GM12892 (cell line): ENCODE measurements at regions not wholly inside any gene's neighbourhood (a gene's known extent, or its start where the extent isn't known, plus 50 kb on each side); places are given as distances from the start of the nearest gene placed in this dataset.
"Not testable (repeated sequence)": the region's sequence is repeated elsewhere in the genome, so short reads cannot be mapped to it uniquely, and the experiment has no call there.

Source experiments
- DNase-seq: peaks from one replicate; pipeline ENCODE4 v3.0.0; 2011; ENCODE audit not compliant: insufficient read length
- FAIRE-seq: peaks from 2 replicates; lab custom pipeline; 2011; peaks lifted over from hg19 to GRCh38; lab: Jason Lieb, UNC
- POLR2A ChIP-seq: IDR thresholded peaks from 2 replicates; pipeline ENCODE4 v1.6.1; 2011; ENCODE audit warnings: low read depth, low read length, control low read depth
- POLR2AphosphoS5 ChIP-seq: IDR thresholded peaks from 2 replicates; pipeline ENCODE4 v1.6.1; 2011; ENCODE audit warnings: low read depth, low read length, control low read depth
- TAF1 ChIP-seq: IDR thresholded peaks from 2 replicates; pipeline ENCODE4 v1.6.1; 2011; ENCODE audit warnings: low read depth, mild to moderate bottlenecking, control low read depth, low read length, borderline replicate concordance

DNA sequence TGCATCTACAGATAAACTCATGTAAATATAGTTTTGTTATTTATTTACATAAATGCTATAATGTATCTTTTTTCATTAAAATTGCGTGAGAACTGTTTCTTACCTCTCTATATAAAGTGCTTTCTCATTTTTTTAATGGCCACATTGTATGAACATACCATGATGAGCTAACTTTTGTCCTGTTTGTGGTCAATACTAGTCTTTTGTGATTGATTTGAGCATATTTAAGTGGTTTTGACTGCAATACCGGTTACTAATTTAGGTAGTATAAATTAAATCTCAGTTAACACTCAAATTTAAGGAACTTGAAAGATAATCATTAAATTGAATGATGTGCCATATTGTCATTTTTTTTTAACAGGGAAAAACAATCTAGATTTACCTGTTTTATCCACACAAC lies 108.2 kb downstream of the HAUS1 start:
- no peak for TF ChIP-seq TAF1
- no peak for TF ChIP-seq POLR2AphosphoS5
- TF ChIP-seq POLR2A, result no peak
- no peak for DNase-seq
- no peak for FAIRE-seq

DNA sequence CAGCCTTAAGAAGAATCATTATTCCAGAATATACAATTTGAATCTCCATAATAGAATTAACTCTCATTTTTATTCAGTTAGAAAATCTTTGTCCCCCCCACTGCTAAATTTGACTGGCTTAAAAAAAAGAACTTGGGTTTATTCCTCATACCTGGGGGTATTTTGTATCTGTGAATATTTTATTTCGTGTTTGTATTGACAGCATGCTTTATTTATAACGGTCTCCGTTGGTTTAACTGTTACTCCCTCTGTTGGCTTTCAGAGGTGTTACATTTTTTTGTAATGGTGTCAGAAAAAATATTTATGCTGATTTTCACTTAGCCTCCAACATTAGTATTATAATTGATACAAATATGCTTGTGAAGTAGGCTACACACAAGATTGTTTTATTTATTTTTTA lies 109.1 kb downstream of the HAUS1 start:
- TF ChIP-seq TAF1, result no peak
- no peak for TF ChIP-seq POLR2AphosphoS5
- TF ChIP-seq POLR2A, result no peak
- FAIRE-seq, result no peak
- no peak for DNase-seq

DNA sequence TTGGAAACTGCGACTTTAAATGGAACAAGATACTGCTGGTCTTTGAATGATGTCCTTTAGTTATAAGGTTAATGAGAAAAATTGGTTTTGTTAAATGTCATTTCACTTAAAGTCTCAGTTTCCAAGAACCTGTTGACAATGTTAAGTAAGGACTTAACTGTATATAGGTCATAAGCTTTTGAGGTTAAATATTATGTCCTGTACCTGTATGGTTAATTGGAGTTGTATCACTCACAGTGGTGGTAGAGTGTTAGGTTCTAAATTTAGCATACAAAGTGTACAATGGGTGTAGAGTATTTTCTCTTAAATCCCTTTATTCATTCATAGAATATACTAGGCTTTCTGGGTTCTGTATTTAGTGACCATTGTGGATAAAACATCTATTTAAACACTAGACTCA lies 110.2 kb downstream of the HAUS1 start:
- no peak for DNase-seq
- FAIRE-seq, result no peak
- TF ChIP-seq POLR2AphosphoS5 (no peak), POLR2A (no peak), TAF1 (no peak)

DNA sequence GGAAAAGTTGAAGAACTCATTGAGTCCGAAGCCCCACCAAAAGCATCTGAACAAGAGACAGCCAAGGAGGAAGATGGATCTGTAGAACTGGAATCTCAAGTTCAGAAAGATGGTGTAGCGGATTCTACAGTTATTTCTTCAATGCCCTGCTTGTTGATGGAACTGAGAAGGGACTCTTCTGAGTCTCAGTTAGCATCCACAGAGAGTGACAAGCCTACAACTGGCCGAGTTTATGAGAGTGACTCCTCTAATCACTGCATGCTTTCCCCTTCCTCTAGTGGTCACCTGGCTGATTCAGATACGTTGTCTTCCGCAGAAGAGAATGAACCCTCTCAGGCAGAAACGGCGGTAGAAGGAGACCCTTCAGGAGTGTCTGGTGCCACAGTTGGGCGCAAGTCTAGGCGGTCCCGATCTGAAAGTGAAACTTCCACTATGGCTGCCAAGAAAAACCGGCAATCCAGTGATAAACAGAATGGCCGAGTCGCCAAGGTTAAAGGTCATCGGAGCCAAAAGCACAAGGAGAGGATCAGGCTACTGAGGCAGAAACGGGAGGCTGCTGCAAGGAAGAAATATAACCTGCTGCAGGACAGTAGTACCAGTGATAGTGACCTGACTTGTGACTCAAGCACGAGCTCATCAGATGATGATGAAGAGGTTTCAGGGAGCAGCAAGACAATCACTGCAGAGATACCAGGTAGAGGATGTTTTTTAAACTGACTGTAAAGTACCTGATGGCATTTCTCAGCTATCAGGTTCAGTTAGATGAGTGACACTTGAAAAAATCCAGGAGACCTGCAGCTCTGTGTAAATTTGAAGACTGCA lies 111.9 kb downstream of the HAUS1 start:
- DNase-seq (no peak), FAIRE-seq (no peak)
- TF ChIP-seq POLR2AphosphoS5, result no peak

DNA sequence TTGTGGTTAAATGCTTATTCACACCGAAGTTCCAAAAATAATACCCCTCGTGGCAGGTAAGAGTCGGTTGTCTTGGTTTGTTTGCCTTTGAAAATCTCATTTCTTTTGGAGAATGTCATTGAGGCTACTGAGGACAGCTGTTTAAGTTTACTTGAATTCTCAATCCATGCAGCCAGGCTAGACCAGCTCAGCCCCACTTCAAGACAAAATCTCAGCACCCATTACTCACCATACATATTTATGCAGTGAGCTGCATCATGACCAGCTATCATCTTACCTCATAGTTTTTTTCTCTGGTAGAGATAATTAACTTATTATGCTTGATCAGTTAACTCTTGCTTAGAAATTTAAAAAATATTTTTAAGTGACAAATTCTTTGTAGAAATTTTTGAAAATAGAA lies 115.9 kb downstream of the HAUS1 start:
- DNase-seq, result no peak

DNA sequence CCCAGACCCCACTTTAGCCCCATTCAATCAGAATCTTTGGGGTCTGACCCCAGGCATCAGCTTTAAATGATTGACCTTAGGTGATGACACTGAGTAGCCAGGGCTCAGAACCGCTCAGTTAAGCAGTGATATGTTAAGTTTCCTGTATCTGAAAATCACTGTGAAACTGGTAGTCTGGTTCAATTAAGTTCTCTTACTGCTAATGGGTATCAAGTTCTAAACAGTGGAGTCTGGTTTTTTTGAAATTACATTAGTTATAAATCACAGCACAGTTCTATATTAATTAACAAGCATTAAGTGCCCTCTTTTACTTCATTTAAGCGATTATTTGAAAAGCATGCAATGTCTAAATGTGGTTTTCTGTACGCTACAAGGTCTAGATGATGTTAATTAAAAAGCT lies 117.9 kb downstream of the HAUS1 start:
- no peak for DNase-seq
- no peak for FAIRE-seq
- no peak for TF ChIP-seq POLR2A

More for the DNA sequence above, 115.9 kb downstream of the HAUS1 start:
- no peak for TF ChIP-seq POLR2A
- no peak for TF ChIP-seq TAF1
- no peak for TF ChIP-seq POLR2AphosphoS5
- no peak for FAIRE-seq

DNA sequence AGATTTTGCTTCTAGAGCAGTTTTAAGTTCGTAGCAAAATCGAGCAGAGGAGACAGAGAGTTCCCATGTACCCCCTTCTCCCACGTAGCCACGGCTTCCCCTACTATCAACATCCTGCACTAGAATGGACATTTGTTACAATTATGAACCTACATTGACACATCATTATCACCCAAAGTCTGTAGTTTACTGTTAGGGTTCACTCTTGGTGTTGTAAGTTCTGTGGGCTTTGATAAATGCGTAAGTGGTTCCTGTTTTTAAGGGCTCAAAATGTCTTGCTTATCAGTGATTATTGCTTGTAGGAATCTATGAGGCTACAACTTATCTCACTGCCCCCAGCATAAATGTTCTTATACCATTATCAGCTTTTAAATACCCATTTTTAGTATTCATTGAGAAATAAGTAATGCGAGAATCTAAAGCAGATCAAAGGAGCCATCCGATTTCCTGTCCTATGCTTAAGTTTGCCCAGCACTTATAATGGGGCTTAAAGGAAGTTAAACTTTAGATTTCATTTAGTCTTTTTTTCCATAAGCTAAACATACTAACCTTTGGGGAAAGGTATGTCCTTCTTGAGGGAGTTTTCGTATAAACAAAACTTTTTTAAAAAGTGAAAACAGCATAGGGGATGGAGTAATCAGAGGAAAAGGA lies 118.7 kb downstream of the HAUS1 start:
- no peak for FAIRE-seq
- TF ChIP-seq POLR2A (no peak), TAF1 (no peak), POLR2AphosphoS5 (no peak)
- no peak for DNase-seq

DNA sequence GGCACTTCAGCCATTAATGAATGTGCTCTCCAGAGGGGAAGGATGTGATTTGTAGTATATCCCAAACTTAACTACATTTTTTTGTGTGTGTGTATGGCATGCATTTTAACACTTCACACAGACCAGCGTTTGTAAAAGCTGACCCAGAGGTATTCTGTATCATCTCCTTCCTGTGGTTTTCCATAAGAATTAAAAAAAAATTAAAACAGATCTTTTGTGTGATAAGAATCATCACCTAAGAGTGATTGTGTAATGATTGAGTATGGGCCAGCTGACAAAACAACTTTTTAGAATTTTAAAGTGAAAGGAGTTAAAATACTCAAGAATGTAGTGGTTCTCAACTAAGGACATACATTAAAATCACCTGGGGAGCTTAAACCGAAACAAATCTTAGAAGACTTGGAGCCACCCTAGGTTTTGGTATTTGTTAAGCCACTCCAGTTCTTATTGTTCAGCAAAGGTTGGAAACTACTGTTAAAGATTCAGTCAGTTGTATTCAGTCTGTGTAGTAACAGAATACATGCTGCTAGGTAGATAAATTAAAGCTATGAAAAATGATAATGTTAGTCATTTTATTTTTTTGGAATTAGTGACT lies 120.1 kb downstream of the HAUS1 start:
- FAIRE-seq (no peak), DNase-seq (no peak)
- TF ChIP-seq POLR2A, result no peak
- no peak for TF ChIP-seq TAF1
- TF ChIP-seq POLR2AphosphoS5, result no peak

DNA sequence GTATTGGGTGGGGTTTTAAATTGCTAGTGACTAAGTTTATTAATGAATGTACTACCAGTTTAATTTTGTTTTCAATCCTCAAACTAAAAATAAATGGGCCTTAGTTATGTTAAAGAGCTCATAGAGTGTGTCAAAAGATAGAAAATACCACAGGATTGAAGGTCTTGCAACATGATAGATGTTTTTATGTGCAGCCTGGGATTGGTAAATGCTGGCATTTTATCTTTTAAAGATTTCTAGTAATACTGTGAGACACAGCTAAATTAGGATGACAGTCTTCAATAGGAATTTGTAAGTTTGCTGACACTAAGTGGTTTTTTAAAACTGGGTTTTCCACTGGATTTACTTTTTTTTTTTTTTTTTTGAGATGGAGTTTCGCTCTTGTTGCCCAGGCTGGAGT lies 122.3 kb downstream of the HAUS1 start:
- TF ChIP-seq POLR2A (no peak), POLR2AphosphoS5 (no peak), TAF1 (no peak)
- DNase-seq (no peak), FAIRE-seq (no peak)

DNA sequence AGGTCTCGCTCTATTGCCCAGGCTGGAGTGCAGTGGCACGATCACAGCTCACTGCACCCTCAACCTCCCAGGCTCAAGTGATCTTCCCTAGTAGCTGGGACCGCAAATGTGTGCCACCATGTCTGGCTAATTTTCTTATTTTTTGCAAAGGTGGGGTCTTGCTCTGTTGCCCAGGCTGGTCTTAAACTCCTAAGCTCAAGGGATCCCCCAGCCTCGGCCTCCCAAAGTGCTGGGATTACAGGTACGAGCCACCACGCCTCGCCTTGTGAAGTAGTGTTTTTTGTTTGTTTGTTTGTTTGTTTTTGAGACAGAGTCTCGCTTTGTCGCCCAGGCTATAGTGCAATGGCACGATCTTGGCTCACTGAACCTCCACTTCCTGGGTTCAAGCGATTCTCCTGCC lies 125.5 kb downstream of the HAUS1 start:
- not testable (repeated sequence) for DNase-seq, FAIRE-seq

DNA sequence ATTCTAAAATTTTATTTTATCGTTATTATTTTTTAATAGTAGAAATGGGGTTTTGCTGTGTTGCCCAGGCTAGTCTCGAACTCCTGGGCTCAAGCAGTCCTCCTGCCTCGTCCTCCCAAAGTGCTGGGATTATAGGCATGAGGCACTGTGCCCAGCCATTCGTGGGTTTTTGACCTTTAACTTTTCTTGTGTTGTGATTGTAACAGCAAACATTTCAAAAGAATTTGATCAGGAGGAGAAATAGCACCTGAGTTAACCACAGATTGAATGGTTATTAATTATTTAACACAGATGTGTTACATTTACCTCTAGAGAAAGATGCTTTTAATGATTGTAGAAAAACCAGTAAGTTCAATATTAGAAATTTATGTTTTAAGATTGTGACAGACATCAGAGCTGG lies 132.0 kb downstream of the HAUS1 start:
- TF ChIP-seq POLR2AphosphoS5 (no peak), TAF1 (no peak), POLR2A (no peak)
- FAIRE-seq (no peak), DNase-seq (no peak)

DNA sequence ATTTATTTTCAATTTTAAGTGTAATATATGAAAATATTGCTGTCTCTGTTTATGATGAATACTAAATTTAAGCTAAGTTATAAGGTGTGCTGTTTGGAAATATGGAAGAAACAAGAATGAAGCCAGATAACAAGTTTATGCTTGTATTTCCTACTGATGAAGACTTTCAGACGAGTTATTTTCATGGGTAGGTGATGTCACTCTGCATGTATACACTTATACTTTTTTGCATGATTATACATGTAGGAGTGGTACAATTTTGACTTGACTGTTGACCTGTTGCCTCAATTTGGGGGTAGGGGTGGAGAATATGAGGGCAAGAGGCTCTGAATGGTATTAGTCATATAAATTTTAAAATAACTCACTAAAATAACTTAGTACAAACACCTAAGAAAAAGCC lies 133.7 kb downstream of the HAUS1 start:
- FAIRE-seq (no peak), DNase-seq (no peak)
- TF ChIP-seq POLR2A (no peak), TAF1 (no peak), POLR2AphosphoS5 (no peak)

DNA sequence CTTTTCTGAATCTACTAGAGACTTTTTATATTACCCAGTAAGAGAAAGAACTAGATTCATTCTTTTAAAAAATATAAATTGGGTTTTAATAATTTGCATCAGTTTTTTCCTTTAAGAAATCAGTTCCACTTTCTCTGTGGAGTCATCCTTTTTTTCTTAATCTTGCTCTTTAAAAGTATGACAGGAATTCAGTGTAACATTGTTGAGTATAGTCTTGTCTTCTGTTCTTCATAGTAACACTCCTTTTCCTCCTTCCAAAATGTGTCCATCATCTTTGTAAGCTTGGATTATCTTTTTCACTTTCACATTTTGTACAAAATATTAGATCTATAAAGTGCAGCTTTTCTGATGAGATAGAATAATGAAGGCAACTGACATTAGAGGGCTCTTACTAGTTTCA lies 135.4 kb downstream of the HAUS1 start:
- FAIRE-seq, result no peak
- TF ChIP-seq TAF1, result no peak
- TF ChIP-seq POLR2A, result no peak
- no peak for TF ChIP-seq POLR2AphosphoS5
- no peak for DNase-seq
